ENCODE measurements at regions not wholly inside any gene's neighbourhood (a gene's known extent, or its start where the extent isn't known, plus 50 kb on each side); places are given as distances from the start of the nearest gene placed in this dataset.
"Not testable (repeated sequence)": the region's sequence is repeated elsewhere in the genome, so short reads cannot be mapped to it uniquely, and the experiment has no call there.

- TF ChIP-seq ATF6 (CRISPR knock-in tag; IDR thresholded peaks at IDR 0.05); GMEB1 (CRISPR knock-in tag; IDR thresholded peaks at IDR 0.05); ZNF766 (CRISPR knock-in tag; conservative IDR thresholded peaks at IDR 0.05); CTCF (IDR thresholded peaks at IDR 0.05 in 2 of 3, conservative IDR thresholded peaks at IDR 0.05 in 1 of 3; ENCODE audit: insufficient read depth in 2 of 3, low read depth in 1 of 3, low read length in 3 of 3); POLR2AphosphoS5 (IDR thresholded peaks at IDR 0.05; ENCODE audit: control insufficient read depth, insufficient read depth, low read depth, low read length); ZNF232 (CRISPR knock-in tag; IDR thresholded peaks at IDR 0.05); ATF3 (IDR thresholded peaks at IDR 0.05); ATF3 (CRISPR knock-in tag; conservative IDR thresholded peaks at IDR 0.05); TCF7L2 (IDR thresholded peaks at IDR 0.05; ENCODE audit: low read depth, low read length); SP1 (CRISPR knock-in tag; IDR thresholded peaks at IDR 0.05); FOS (IDR thresholded peaks at IDR 0.05; ENCODE audit: extremely low read depth, insufficient read length); ELK1 (CRISPR knock-in tag; IDR thresholded peaks at IDR 0.05); SP2 (IDR thresholded peaks at IDR 0.05; ENCODE audit: extremely low read depth, low read depth, low read length, poor library complexity, severe bottlenecking); SAFB (IDR thresholded peaks at IDR 0.05; ENCODE audit: borderline replicate concordance, low read depth, low read length): not testable (repeated sequence)
These were observed 661.8 kb downstream of the GLUD2 start for GRCh38 chrX:121709236-121709635.

Data from K562 (cell line).